Ramos (cell line): ENCODE measurements at regions not wholly inside any gene's neighbourhood (a gene's known extent, or its start where the extent isn't known, plus 50 kb on each side); places are given as distances from the start of the nearest gene placed in this dataset.

Source experiments
- in situ Hi-C: fragments of 300-500 bp; cut with MboI; formaldehyde crosslinking; loops from one replicate; pipeline ENCODE4 v1.14.3; 2022; ENCODE audit warnings: low sequenced_read_pairs; ENCODE audit not compliant: unreplicated experiment

GRCh38 chr20:24718277-24718676 is 230.8 kb upstream of the CST7 start:
- in situ Hi-C loops = no loop called here

- in situ Hi-C loops = no loop called here
These were observed 230.4 kb upstream of the CST7 start for GRCh38 chr20:24718696-24719095.

- in situ Hi-C loops = no loop called here
These were observed 228.1 kb upstream of the CST7 start for GRCh38 chr20:24720957-24721356.

- in situ Hi-C loops = no loop called here
These were observed 227.0 kb upstream of the CST7 start for GRCh38 chr20:24721891-24722568.

- in situ Hi-C loops = no loop called here
These were observed 226.5 kb upstream of the CST7 start for GRCh38 chr20:24722586-24722985.

- in situ Hi-C loops = no loop called here
These were observed 225.9 kb upstream of the CST7 start for GRCh38 chr20:24723186-24723585.

GRCh38 chr20:24723647-24724352 is 225.3 kb upstream of the CST7 start:
- in situ Hi-C loops = no loop called here

- in situ Hi-C loops = no loop called here
These were observed 224.0 kb upstream of the CST7 start for GRCh38 chr20:24724982-24725533.

GRCh38 chr20:24727795-24728194 is 221.3 kb upstream of the CST7 start:
- in situ Hi-C loops = no loop called here

GRCh38 chr20:24729896-24730605 is 219.0 kb upstream of the CST7 start:
- in situ Hi-C loops = no loop called here

GRCh38 chr20:24730750-24731149 is 218.3 kb upstream of the CST7 start:
- in situ Hi-C loops = no loop called here

- in situ Hi-C loops = no loop called here
These were observed 217.8 kb upstream of the CST7 start for GRCh38 chr20:24731312-24731711.

- in situ Hi-C loops = no loop called here
These were observed 217.0 kb upstream of the CST7 start for GRCh38 chr20:24732076-24732475.

GRCh38 chr20:24732599-24732998 is 216.5 kb upstream of the CST7 start:
- in situ Hi-C loops = no loop called here

GRCh38 chr20:24733416-24733815 is 215.7 kb upstream of the CST7 start:
- in situ Hi-C loops = no loop called here

- in situ Hi-C loops = no loop called here
These were observed 214.9 kb upstream of the CST7 start for GRCh38 chr20:24734139-24734538.

GRCh38 chr20:24735263-24735662 is 213.8 kb upstream of the CST7 start:
- in situ Hi-C loops = no loop called here

GRCh38 chr20:24736131-24736843 is 212.8 kb upstream of the CST7 start:
- in situ Hi-C loops = no loop called here

GRCh38 chr20:24736844-24737211 is 212.2 kb upstream of the CST7 start:
- in situ Hi-C loops = no loop called here

- in situ Hi-C loops = no loop called here
These were observed 211.7 kb upstream of the CST7 start for GRCh38 chr20:24737212-24737850.
